HG02840 (cell line): ENCODE measurements at regions not wholly inside any gene's neighbourhood (a gene's known extent, or its start where the extent isn't known, plus 50 kb on each side); places are given as distances from the start of the nearest gene placed in this dataset.
"Not testable (repeated sequence)": the region's sequence is repeated elsewhere in the genome, so short reads cannot be mapped to it uniquely, and the experiment has no call there.

Source experiments
- ATAC-seq: cut with Tn5 transposase; IDR thresholded peaks from one replicate; pipeline ENCODE4 v1.9.1; 2021; ENCODE audit warnings: mild to moderate bottlenecking, moderate library complexity, moderate number of reproducible peaks; ENCODE audit not compliant: unreplicated experiment, low FRiP score

DNA sequence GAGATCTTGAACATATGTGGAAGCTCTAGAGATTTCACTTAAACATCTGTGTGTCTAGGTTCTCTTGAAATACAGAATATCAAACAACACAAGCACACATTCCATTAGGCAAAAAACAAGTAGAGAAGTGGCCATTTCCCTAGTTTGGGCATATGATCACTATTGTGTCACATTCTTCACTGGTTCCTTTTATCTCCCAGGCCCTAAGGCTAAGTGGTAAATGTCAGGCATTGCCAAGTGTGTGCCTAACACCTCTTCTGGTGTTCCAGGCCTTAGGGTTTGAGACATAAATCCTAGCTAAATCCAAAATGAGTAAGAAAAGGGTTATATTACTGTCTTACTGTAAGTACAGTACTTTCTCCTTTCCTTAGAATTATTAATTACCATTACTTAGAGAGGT, 880.1 kb downstream of the PDCD6IP start:
- ATAC-seq: no peak

GRCh38 chr3:34679055-34679454, 880.6 kb downstream of the PDCD6IP start:
- not testable (repeated sequence) for ATAC-seq

DNA sequence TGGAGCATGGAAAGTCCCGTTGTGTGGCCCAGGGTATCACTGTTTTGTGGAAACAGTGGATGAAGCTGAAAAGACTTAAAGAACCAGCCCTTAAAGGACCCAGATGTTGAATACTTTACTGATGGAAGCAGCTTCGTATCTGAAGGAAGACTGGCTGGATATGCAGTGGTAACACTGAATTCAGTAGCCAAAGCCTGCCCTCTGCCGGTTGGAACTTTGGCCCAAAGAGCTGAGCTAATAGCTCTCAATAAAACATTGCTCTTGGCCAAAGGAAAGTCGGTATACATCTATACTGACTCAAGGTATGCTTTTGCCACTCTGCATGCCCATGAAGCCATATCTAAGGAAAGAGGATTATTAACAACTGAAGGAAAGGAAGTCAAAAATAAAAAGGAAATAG, 885.4 kb downstream of the PDCD6IP start:
- ATAC-seq: no peak

DNA sequence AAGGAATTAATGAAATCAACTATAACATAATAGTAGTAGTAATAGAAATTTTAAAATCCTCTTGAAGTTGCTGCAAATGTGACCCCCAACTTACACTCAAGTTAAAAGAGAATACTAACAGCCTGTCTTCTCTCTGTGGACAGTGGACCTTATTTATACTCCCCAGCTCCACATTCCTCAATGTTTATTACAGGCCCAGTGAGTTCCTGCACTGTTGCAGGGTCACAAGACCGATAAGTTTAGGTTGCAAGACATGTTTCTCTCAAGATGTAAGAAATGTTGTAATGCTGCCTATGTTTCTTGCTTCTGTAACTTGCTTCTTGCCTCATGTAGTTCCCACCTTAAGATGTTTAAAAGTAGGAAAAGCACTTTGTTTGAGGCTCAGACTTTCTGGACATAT, 888.1 kb downstream of the PDCD6IP start:
- ATAC-seq: no peak

DNA sequence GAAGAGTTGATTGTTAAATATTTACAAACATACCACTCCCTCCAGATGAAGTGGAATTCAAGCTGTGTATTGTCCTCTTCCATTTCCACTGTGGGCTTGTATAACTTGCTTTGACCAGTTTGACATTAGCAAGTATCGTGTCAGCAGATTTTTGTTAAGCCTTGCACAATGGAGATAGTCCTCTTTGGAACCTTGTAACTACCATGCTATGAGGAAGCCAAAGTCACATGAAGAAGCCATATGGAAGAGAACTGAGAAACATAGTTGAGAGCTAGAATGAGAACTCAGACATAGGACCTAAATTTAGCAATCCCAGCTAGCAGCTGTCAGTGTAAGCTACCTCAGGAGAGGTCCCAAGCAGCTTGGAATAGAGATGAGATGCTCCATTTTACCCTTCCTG, 889.2 kb downstream of the PDCD6IP start:
- no peak for ATAC-seq

- ATAC-seq: no peak
Measured at GRCh38 chr3:34696831-34697230, 898.4 kb downstream of the PDCD6IP start.

DNA sequence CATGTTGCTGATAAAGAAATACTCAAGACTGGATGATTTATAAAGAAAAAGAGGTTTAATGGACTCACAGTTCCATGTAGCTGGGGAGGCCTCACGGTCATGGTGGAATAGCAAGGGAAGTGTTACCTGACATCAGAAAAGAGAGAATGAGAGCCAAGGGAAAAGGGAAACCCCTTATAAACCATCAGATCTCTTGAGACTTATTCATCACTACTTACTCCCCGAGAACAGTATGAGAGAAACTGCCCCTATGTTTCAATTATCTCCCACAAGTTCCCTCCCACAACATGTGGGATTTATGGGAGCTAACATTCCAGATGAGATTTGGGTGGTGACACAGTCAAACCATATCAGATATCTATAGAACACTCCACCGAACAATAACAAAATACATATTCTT, 904.6 kb downstream of the PDCD6IP start:
- no peak for ATAC-seq

DNA sequence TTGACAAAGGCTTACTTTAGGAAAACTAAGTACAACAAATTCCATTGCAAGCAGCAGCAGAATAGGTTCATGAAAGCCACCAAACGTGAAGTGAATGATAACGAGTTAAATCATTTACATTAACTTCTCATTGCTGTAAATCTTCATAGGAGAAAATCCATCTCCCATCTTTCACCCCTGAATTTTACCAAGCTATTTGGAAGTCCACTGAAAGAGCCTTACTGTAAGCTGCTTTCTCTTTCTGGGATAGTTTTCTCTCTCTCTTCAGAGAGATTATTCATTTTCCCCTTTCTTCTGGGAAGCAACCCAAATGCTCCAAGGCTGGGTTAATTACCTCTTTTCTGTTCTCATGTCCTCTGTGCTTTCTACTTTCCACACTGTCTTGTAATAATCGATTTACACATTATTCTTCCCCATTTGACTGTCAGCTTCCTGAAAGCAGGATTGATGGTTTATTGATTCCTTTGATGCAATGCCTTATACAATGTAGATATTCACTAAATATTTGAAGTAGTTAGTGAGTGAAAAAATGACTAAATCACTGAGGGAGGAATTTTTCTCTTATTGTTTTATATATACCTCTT, 914.3 kb upstream of the ARPP21 start:
- ATAC-seq: no peak

DNA sequence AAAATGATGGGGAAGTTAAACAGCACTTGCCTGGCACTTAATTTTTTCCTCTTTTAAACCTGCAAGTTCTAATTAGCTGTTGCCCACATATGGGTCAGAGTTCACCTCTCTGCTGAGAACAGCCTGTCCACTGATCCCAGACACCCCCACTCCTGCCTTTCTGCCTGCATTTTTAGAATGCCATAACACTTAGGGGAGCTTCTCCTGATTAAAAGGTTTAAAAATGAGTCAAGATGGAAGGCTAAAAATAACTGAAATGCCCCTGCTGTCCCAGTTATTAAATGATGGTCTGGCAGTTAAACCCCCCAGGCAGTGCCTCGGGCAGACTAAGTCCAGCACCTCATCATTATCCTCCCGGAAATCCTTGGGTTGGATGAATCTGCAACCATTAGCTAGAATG, 913.6 kb upstream of the ARPP21 start:
- no peak for ATAC-seq

DNA sequence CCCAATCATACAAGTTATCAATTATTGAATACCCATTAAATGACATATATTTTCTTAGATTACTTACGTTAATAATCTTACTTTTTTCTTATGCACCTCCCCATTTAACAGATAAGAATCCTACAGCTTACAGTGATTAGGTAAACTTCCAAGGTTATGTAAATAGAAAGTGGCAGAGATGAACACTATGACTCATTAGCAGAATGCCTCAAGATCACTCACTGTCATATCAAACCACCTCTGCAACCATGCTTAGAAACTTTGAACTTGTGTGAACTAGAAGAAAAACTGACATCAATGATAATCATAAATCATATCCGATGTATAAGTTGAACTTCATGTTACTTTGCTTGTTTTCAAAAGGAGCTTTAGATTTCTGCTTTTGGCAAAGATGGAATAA, 911.6 kb upstream of the ARPP21 start:
- ATAC-seq: no peak

DNA sequence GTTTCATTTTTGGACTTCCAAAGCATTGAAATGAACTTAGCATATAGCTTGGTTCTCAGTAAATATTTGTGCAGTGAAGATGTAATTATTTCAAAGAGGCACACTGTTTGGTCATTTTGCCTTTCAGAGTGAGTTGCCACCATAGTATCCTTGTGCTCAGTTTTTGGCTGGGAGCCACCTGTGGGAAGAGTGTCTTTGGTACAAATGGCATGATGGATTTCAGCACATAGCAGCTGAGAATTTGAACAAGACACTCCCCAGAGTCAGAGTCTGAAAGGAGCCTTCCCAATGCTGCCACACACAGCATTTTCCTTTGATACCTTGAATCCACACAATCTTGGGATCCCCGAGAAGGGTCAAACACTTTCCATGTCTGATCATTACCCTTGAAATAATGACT, 897.2 kb upstream of the ARPP21 start:
- no peak for ATAC-seq

DNA sequence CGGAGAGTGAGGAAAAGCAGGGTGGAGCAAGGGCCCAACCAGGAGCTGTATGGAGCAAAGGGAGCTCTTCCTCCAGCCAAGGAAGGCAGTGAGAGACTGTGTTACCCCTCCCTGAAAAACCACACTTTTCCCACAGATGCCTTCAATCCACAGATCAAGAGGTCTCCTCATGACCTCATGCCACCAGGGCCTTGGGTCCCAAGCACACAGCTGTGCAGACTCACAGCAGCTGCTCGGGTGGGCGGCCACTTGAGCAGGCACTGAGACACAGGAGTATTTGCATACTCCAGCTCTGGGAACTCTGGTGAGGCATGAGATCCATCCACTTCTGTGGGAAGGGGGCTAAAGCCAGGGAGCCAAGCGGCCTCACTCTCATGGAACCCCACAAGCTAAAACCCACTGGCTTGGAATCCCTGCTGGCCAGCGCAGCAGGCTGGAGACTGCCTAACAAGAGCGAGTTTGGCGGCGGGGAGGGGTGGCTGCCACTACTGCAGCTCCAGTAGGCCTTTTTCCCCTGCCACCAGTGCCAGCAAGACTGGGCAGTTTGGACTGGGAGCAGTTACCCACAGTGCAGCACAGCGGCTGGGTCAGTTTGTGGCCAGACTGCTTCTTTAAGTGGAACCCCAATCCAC, 880.6 kb upstream of the ARPP21 start:
- ATAC-seq: no peak

- no peak for ATAC-seq
Measured at GRCh38 chr3:34777386-34777785, 861.9 kb upstream of the ARPP21 start.

- ATAC-seq: no peak
Measured at GRCh38 chr3:34779092-34779491, 860.2 kb upstream of the ARPP21 start.

DNA sequence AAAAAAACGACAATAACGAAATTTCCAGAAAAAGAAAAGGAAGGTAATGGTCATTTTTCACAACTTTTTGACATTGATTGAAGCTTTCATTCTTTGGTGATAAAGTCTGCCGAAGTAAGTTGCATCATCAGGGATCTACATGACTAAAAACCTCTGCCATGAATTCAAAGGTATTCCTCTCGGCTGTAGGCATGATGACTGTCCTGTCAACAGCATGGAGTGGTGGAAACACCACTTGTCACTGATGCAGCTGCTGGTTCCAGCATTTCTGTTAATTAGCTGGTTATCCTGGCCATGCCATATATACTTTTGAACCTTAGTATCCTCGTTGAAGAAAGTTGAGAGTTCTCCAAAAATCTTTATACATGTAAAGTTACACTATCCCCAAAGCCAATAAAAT, 859.0 kb upstream of the ARPP21 start:
- ATAC-seq: no peak

GRCh38 chr3:34780973-34781372, 858.4 kb upstream of the ARPP21 start:
- ATAC-seq: no peak

- no peak for ATAC-seq
Measured at GRCh38 chr3:34782871-34783270, 856.5 kb upstream of the ARPP21 start.

GRCh38 chr3:34783876-34784275, 855.4 kb upstream of the ARPP21 start:
- no peak for ATAC-seq

GRCh38 chr3:34793057-34793456, 846.3 kb upstream of the ARPP21 start:
- ATAC-seq: no peak

DNA sequence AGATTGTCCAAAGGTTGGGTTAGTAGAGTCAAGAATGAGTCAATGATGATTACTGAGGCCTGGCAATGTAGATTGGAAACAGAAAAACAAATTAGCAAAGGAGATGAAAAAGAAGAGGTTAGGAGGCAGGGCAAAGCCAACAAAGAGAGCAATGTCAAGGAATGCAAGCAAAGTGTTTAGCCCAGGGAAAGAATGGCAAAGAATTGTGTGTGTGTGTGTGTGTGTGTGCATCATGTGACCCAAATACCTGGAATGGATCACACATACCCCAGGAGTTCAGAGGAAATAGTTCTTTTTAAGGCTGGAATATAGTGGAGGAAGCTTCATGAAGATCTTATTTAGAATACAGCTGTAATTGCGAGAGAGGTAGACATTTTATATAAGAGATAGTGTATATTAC, 831.7 kb upstream of the ARPP21 start:
- ATAC-seq: no peak

GRCh38 chr3:34808287-34808686, 831.0 kb upstream of the ARPP21 start:
- ATAC-seq: no peak

DNA sequence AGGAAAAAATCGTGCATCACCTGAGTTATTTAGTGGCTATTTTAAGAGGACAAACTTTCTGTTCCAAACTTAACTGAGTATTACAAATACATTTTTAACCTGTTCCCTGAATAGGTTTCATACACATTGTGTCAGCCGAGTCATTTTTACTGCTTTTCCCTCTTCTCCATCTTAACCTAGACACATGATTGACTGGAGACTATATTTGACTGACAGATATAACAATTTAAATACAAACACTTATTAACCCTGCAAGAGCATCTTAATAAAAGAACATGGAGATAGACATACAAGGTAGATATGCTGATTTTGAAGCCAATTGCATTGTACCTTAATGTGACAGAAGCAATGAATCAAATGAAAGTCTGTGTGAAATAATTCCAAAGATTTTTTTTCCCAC, 810.5 kb upstream of the ARPP21 start:
- no peak for ATAC-seq
